Caco-2 (cell line): ENCODE measurements at regions not wholly inside any gene's neighbourhood (a gene's known extent, or its start where the extent isn't known, plus 50 kb on each side); places are given as distances from the start of the nearest gene placed in this dataset.

Experiments
- BruUV-seq: library from RNA; stranded (reverse); fragments of 400-500 nt; replicated peaks from 2 replicates; lab custom pipeline; 2021; lab: Mats Ljungman, UMichigan
- CTCF ChIA-PET: fragments of 300-600 bp; sonication (Branson Sonifier 250); formaldehyde crosslinking; loops from one replicate; lab custom pipeline; 2022; ENCODE audit warnings: antibody characterized with exemption; lab: Charles Lee
- POLR2A ChIA-PET: fragments of 300-600 bp; sonication (Branson Sonifier 250); formaldehyde crosslinking; loops from one replicate; lab custom pipeline; 2022; ENCODE audit warnings: antibody characterized with exemption; lab: Charles Lee
- DNase-seq, 2 experiments: peaks; one replicate each; pipeline versions ENCODE4 v3.0.0 to v3.0.0-alpha.2; 2020 to 2022
- H3K27me3 ChIP-seq: replicated peaks from 2 replicates; pipeline ENCODE4 v1.6.0; 2011; ENCODE audit warnings: low read length; ENCODE audit not compliant: control insufficient read depth, insufficient read depth
- H3K36me3 ChIP-seq: 2 replicates; pipeline ENCODE4 v1.5.1; 2011; ENCODE audit warnings: low read length; ENCODE audit not compliant: control insufficient read depth, insufficient read depth
- H3K4me1 ChIP-seq: fragments of 250-450 bp; sonication (Bioruptor Pico); 2 replicates; pipeline ENCODE4 v1.5.1; 2020; ENCODE audit warnings: mild to moderate bottlenecking
- H3K4me3 ChIP-seq: 2 replicates; pipeline ENCODE4 v1.5.1; 2011; ENCODE audit warnings: low read depth, mild to moderate bottlenecking, control low read depth, low read length
- H3K9me3 ChIP-seq: fragments of 250-450 bp; sonication (Bioruptor Pico); 2 replicates; pipeline ENCODE4 v1.5.1; 2020; ENCODE audit warnings: mild to moderate bottlenecking, moderate library complexity
- H3K27ac Mint-ChIP-seq: one replicate; pipeline ENCODE4 v1.8.0; 2022; ENCODE audit warnings: mixed read lengths; ENCODE audit not compliant: unreplicated experiment
- H3K27me3 Mint-ChIP-seq: one replicate; pipeline ENCODE4 v1.8.0; 2022; ENCODE audit warnings: mixed read lengths; ENCODE audit not compliant: insufficient read depth, unreplicated experiment
- H3K36me3 Mint-ChIP-seq: one replicate; pipeline ENCODE4 v1.8.0; 2022; ENCODE audit warnings: mild to moderate bottlenecking, mixed read lengths; ENCODE audit not compliant: insufficient read depth, unreplicated experiment
- H3K4me1 Mint-ChIP-seq: one replicate; pipeline ENCODE4 v1.8.0; 2022; ENCODE audit warnings: low read depth, mixed read lengths; ENCODE audit not compliant: unreplicated experiment
- H3K4me3 Mint-ChIP-seq: one replicate; pipeline ENCODE4 v1.8.0; 2022; ENCODE audit warnings: mild to moderate bottlenecking, moderate library complexity, mixed read lengths; ENCODE audit not compliant: unreplicated experiment
- H3K9me3 Mint-ChIP-seq: one replicate; pipeline ENCODE4 v1.8.0; 2022; ENCODE audit warnings: mixed read lengths; ENCODE audit not compliant: unreplicated experiment
- CTCF ChIP-seq, 2 experiments: fragments of 200-600 bp in 1 of 2; IDR thresholded peaks; 1 replicate in 1 of 2; 2 replicates in 1 of 2; pipeline versions ENCODE4 v1.5.1 to v1.8.0; 2011 to 2022; ENCODE audit warnings: antibody characterized with exemption in 1 of 2, control low read depth in 1 of 2, inconsistent platforms in 1 of 2, low read depth in 1 of 2, low read length in 1 of 2, mild to moderate bottlenecking in 1 of 2, moderate library complexity in 1 of 2; ENCODE audit not compliant: insufficient read depth in 1 of 2, severe bottlenecking in 1 of 2, unreplicated experiment in 1 of 2
- intact Hi-C: fragments of 100-400 bp; cut with micrococcal nuclease; formaldehyde crosslinking; loops from one replicate; pipeline ENCODE4 v1.10.0; 2022; ENCODE audit not compliant: unreplicated experiment

- Histone ChIP-seq H3K4me1 (no peaks in the 10 kb centered on the region), H3K27me3 (no peaks in the 10 kb centered on the region), H3K36me3 (no peaks in the 10 kb centered on the region), H3K9me3 (no peaks in the 10 kb centered on the region; the same call in 1 of the 2 replicates), H3K4me3 (no peak overlapping the region)
- no peak for TF ChIP-seq CTCF (IDR thresholded peaks at IDR 0.05; ENCODE audit: insufficient read depth in 1 of 2, low read depth in 1 of 2, low read length in 1 of 2, severe bottlenecking in 1 of 2, unreplicated experiment in 1 of 2)
- Mint-ChIP-seq H3K27ac (no peak overlapping the region), H3K4me1 (no peaks in the 10 kb centered on the region), H3K9me3 (peaks cover 21% of the 10 kb centered on the region), H3K27me3 (no peaks in the 10 kb centered on the region), H3K4me3 (no peak overlapping the region), H3K36me3 (no peaks in the 10 kb centered on the region)
- no peak for DNase-seq
- BruUV-seq, result no TSS peak
- ChIA-PET CTCF (no interaction called here), POLR2A (no interaction called here)
- intact Hi-C loops, result no loop called here
Measured at GRCh38 chrX:723781-724180, 93.2 kb downstream of the SHOX start.

GRCh38 chrX:721354-721753 is 90.8 kb downstream of the SHOX start:
- H3K27ac Mint-ChIP-seq, result no peak overlapping the region
- TF ChIP-seq CTCF (IDR thresholded peaks at IDR 0.05; ENCODE audit: insufficient read depth in 1 of 2, low read depth in 1 of 2, low read length in 1 of 2, severe bottlenecking in 1 of 2, unreplicated experiment in 1 of 2), result no peak
- H3K4me1 Mint-ChIP-seq, result no peaks in the 10 kb centered on the region
- ChIA-PET CTCF (no interaction called here), POLR2A (no interaction called here)
- no peaks in the 10 kb centered on the region for H3K27me3 ChIP-seq
- H3K9me3 Mint-ChIP-seq, result peaks cover 26% of the 10 kb centered on the region
- H3K36me3 ChIP-seq, result no peaks in the 10 kb centered on the region
- no peak overlapping the region for H3K4me3 ChIP-seq
- DNase-seq, result no peak
- H3K27me3 Mint-ChIP-seq, result no peaks in the 10 kb centered on the region
- BruUV-seq, result no TSS peak
- H3K9me3 ChIP-seq, result no peaks in the 10 kb centered on the region; the same call in 1 of the 2 replicates
- H3K4me1 ChIP-seq, result no peaks in the 10 kb centered on the region
- no peak overlapping the region for H3K4me3 Mint-ChIP-seq
- intact Hi-C loops, result no loop called here
- no peaks in the 10 kb centered on the region for H3K36me3 Mint-ChIP-seq

- POLR2A ChIA-PET, result no interaction called here
- no TSS peak for BruUV-seq
- Histone ChIP-seq H3K9me3 (no peaks in the 10 kb centered on the region; the same call in 1 of the 2 replicates), H3K4me3 (no peak overlapping the region), H3K27me3 (no peaks in the 10 kb centered on the region), H3K4me1 (no peaks in the 10 kb centered on the region), H3K36me3 (no peaks in the 10 kb centered on the region)
- no peak overlapping the region for H3K4me3 Mint-ChIP-seq
- DNase-seq, result no peak
- H3K36me3 Mint-ChIP-seq, result no peaks in the 10 kb centered on the region
- CTCF ChIA-PET, result no interaction called here
- no peak for TF ChIP-seq CTCF (IDR thresholded peaks at IDR 0.05; ENCODE audit: insufficient read depth in 1 of 2, low read depth in 1 of 2, low read length in 1 of 2, severe bottlenecking in 1 of 2, unreplicated experiment in 1 of 2)
- H3K4me1 Mint-ChIP-seq, result no peaks in the 10 kb centered on the region
- intact Hi-C loops, result no loop called here
- H3K27ac Mint-ChIP-seq, result no peak overlapping the region
- H3K27me3 Mint-ChIP-seq, result no peaks in the 10 kb centered on the region
- peaks cover 21% of the 10 kb centered on the region for H3K9me3 Mint-ChIP-seq
Measured at GRCh38 chrX:720825-721224, 90.2 kb downstream of the SHOX start.
